ENCODE measurements at regions not wholly inside any gene's neighbourhood (a gene's known extent, or its start where the extent isn't known, plus 50 kb on each side); places are given as distances from the start of the nearest gene placed in this dataset.

DNA sequence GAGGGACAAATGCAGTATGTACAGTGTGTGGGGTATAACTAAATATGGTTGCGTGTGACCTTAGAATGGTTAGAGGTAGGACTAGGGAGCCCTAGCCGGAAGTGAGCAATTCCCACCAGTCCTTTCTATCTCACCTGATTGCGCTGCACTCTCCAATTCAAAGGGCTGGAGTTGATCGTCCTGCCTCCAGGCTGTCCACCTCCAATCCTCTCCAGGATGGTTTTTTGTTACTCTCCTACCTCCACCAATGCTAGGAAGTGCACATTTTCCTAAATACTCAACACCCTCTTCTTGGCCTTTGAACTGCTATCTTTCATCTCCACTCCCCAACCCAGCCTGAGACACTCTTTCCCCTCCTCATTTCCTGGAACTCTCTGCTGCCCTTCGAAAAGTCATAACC is 181.7 kb upstream of the ASIC2 start:
- TF ChIP-seq, protein P1, sequence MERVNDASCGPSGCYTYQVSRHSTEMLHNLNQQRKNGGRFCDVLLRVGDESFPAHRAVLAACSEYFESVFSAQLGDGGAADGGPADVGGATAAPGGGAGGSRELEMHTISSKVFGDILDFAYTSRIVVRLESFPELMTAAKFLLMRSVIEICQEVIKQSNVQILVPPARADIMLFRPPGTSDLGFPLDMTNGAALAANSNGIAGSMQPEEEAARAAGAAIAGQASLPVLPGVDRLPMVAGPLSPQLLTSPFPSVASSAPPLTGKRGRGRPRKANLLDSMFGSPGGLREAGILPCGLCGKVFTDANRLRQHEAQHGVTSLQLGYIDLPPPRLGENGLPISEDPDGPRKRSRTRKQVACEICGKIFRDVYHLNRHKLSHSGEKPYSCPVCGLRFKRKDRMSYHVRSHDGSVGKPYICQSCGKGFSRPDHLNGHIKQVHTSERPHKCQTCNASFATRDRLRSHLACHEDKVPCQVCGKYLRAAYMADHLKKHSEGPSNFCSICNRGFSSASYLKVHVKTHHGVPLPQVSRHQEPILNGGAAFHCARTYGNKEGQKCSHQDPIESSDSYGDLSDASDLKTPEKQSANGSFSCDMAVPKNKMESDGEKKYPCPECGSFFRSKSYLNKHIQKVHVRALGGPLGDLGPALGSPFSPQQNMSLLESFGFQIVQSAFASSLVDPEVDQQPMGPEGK (CRISPR knock-in tag; IDR thresholded peaks at IDR 0.05; ENCODE audit: borderline replicate concordance) = no peak
- no peak for TF ChIP-seq TCF4 (CRISPR knock-in tag; IDR thresholded peaks at IDR 0.05; ENCODE audit: borderline replicate concordance)
- TF ChIP-seq, protein P2, sequence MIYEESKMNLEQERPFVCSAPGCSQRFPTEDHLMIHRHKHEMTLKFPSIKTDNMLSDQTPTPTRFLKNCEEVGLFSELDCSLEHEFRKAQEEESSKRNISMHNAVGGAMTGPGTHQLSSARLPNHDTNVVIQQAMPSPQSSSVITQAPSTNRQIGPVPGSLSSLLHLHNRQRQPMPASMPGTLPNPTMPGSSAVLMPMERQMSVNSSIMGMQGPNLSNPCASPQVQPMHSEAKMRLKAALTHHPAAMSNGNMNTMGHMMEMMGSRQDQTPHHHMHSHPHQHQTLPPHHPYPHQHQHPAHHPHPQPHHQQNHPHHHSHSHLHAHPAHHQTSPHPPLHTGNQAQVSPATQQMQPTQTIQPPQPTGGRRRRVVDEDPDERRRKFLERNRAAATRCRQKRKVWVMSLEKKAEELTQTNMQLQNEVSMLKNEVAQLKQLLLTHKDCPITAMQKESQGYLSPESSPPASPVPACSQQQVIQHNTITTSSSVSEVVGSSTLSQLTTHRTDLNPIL (CRISPR knock-in tag; IDR thresholded peaks at IDR 0.05; ENCODE audit: low read depth) = no peak
- TF ChIP-seq, protein P3, sequence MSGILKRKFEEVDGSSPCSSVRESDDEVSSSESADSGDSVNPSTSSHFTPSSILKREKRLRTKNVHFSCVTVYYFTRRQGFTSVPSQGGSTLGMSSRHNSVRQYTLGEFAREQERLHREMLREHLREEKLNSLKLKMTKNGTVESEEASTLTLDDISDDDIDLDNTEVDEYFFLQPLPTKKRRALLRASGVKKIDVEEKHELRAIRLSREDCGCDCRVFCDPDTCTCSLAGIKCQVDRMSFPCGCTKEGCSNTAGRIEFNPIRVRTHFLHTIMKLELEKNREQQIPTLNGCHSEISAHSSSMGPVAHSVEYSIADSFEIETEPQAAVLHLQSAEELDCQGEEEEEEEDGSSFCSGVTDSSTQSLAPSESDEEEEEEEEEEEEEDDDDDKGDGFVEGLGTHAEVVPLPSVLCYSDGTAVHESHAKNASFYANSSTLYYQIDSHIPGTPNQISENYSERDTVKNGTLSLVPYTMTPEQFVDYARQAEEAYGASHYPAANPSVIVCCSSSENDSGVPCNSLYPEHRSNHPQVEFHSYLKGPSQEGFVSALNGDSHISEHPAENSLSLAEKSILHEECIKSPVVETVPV (CRISPR knock-in tag; IDR thresholded peaks at IDR 0.05) = no peak
- no peak for TF ChIP-seq ZNF70 (CRISPR knock-in tag; IDR thresholded peaks at IDR 0.05)
